HEK293 (cell line): ENCODE measurements at regions not wholly inside any gene's neighbourhood (a gene's known extent, or its start where the extent isn't known, plus 50 kb on each side); places are given as distances from the start of the nearest gene placed in this dataset.

Source experiments
- CTCF ChIA-PET: fragments of 350-600 bp; formaldehyde crosslinking; extraction: SDS; loops from one replicate; lab custom pipeline; 2021; ENCODE audit warnings: antibody characterized with exemption; lab: Yijun Ruan, JAX
- POLR2A ChIA-PET: fragments of 300-600 bp; formaldehyde crosslinking; extraction: SDS; loops from one replicate; lab custom pipeline; 2020; ENCODE audit warnings: antibody characterized with exemption, inconsistent platforms; lab: Yijun Ruan, JAX
- H3K27ac ChIP-seq: fragments of 200-500 bp; sonication (Bioruptor generic); 2 replicates; pipeline ENCODE4 v1.5.1; 2014; ENCODE audit warnings: low read depth, low read length, control low read depth, inconsistent platforms; ENCODE audit errors: extremely low read depth
- H3K36me3 ChIP-seq, 2 experiments: fragments of 200-500 bp in 1 of 2; sonication (Bioruptor generic) in 1 of 2; 1 replicate in 1 of 2; 2 replicates in 1 of 2; pipeline ENCODE4 v1.5.1; 2014 to 2017; ENCODE audit warnings: inconsistent platforms in 2 of 2, low read length in 2 of 2; ENCODE audit not compliant: control insufficient read depth in 2 of 2, insufficient read depth in 1 of 2
- H3K4me1 ChIP-seq: fragments of 200-500 bp; sonication (Bioruptor generic); 2 replicates; pipeline ENCODE4 v1.5.1; 2014; ENCODE audit warnings: mild to moderate bottlenecking, low read length, inconsistent platforms; ENCODE audit not compliant: control insufficient read depth, insufficient read depth
- H3K4me3 ChIP-seq: 2 replicates; pipeline ENCODE4 v1.5.1; 2011; ENCODE audit warnings: low read depth, mild to moderate bottlenecking, control low read depth, low read length, moderate library complexity
- H3K9me3 ChIP-seq: fragments of 200-500 bp; sonication (Bioruptor generic); 2 replicates; pipeline ENCODE4 v1.5.1; 2014; ENCODE audit warnings: low read depth, low read length, inconsistent platforms; ENCODE audit not compliant: control insufficient read depth, insufficient read depth
- BCL11A ChIP-seq: fragments of 450-650 bp; formaldehyde crosslinking; IDR thresholded peaks from 2 replicates; pipeline ENCODE4 v1.5.1; 2016; ENCODE audit warnings: low read depth, missing biosample characterization, missing genetic modification characterization
- GLI2 ChIP-seq: fragments of 450-650 bp; formaldehyde crosslinking; IDR thresholded peaks from 2 replicates; pipeline ENCODE4; 2017; ENCODE audit warnings: missing biosample characterization, missing genetic modification characterization, low read depth, borderline replicate concordance
- HOXA7 ChIP-seq: sonication (generic); formaldehyde crosslinking; IDR thresholded peaks from 2 replicates; pipeline ENCODE4 v1.8.1; 2022; ENCODE audit warnings: missing genetic modification reagents, borderline replicate concordance
- KLF16 ChIP-seq: fragments of 450-650 bp; formaldehyde crosslinking; IDR thresholded peaks from 2 replicates; pipeline ENCODE4 v1.5.1; 2017; ENCODE audit warnings: missing biosample characterization, missing genetic modification characterization
- MYNN ChIP-seq: fragments of 450-650 bp; formaldehyde crosslinking; IDR thresholded peaks from 2 replicates; pipeline ENCODE4 v1.5.1; 2016; ENCODE audit warnings: missing biosample characterization, missing genetic modification characterization, borderline replicate concordance
- SCRT2 ChIP-seq: fragments of 450-650 bp; formaldehyde crosslinking; IDR thresholded peaks from 2 replicates; pipeline ENCODE4 v1.5.1; 2016; ENCODE audit warnings: missing biosample characterization, missing genetic modification characterization
- SP7 ChIP-seq: fragments of 450-650 bp; formaldehyde crosslinking; IDR thresholded peaks from 2 replicates; pipeline ENCODE4 v1.5.1; 2016; ENCODE audit warnings: missing biosample characterization, missing genetic modification characterization
- TCF7L2 ChIP-seq: IDR thresholded peaks from 2 replicates; pipeline ENCODE4 v1.6.1; 2011; ENCODE audit warnings: low read depth, mild to moderate bottlenecking, inconsistent platforms, low read length, moderate library complexity, borderline replicate concordance
- ZBTB48 ChIP-seq: fragments of 450-650 bp; formaldehyde crosslinking; IDR thresholded peaks from 2 replicates; pipeline ENCODE4 v1.5.1; 2016; ENCODE audit warnings: missing biosample characterization, missing genetic modification characterization
- ZNF155 ChIP-seq: fragments of 450-650 bp; formaldehyde crosslinking; IDR thresholded peaks from 2 replicates; pipeline ENCODE4 v1.5.1; 2016; ENCODE audit warnings: missing biosample characterization, missing genetic modification characterization
- ZNF169 ChIP-seq: fragments of 450-650 bp; formaldehyde crosslinking; IDR thresholded peaks from 2 replicates; pipeline ENCODE4 v1.5.1; 2016; ENCODE audit warnings: missing biosample characterization, missing genetic modification characterization
- ZNF223 ChIP-seq: fragments of 450-650 bp; formaldehyde crosslinking; IDR thresholded peaks from 2 replicates; pipeline ENCODE4 v1.5.1; 2016; ENCODE audit warnings: missing biosample characterization, missing genetic modification characterization
- ZNF23 ChIP-seq: fragments of 450-650 bp; formaldehyde crosslinking; IDR thresholded peaks from 2 replicates; pipeline ENCODE4 v1.5.1; 2016; ENCODE audit warnings: missing biosample characterization, missing genetic modification characterization, borderline replicate concordance
- ZNF26 ChIP-seq: fragments of 450-650 bp; formaldehyde crosslinking; IDR thresholded peaks from 2 replicates; pipeline ENCODE4 v1.5.1; 2016; ENCODE audit warnings: missing biosample characterization, missing genetic modification characterization
- ZNF302 ChIP-seq: fragments of 450-650 bp; formaldehyde crosslinking; IDR thresholded peaks from 2 replicates; pipeline ENCODE4 v1.5.1; 2016; ENCODE audit warnings: missing biosample characterization, missing genetic modification characterization, low read depth
- ZNF433 ChIP-seq: fragments of 450-650 bp; formaldehyde crosslinking; IDR thresholded peaks from 2 replicates; pipeline ENCODE4 v1.5.1; 2016; ENCODE audit warnings: missing biosample characterization, missing genetic modification characterization, low read depth
- ZNF514 ChIP-seq: fragments of 450-650 bp; formaldehyde crosslinking; IDR thresholded peaks from 2 replicates; pipeline ENCODE4 v1.5.1; 2016; ENCODE audit warnings: missing biosample characterization, missing genetic modification characterization
- ZNF624 ChIP-seq: fragments of 450-650 bp; formaldehyde crosslinking; IDR thresholded peaks from 2 replicates; pipeline ENCODE4 v1.5.1; 2017; ENCODE audit warnings: missing biosample characterization, missing genetic modification characterization
- ZNF677 ChIP-seq: fragments of 450-650 bp; IDR thresholded peaks from 2 replicates; pipeline ENCODE4 v1.5.0; 2018; ENCODE audit warnings: missing biosample characterization, mild to moderate bottlenecking, missing genetic modification characterization, moderate library complexity
- ZNF707 ChIP-seq: fragments of 450-650 bp; formaldehyde crosslinking; IDR thresholded peaks from 2 replicates; pipeline ENCODE4 v1.5.1; 2016; ENCODE audit warnings: missing biosample characterization, missing genetic modification characterization
- ZNF768 ChIP-seq: fragments of 450-650 bp; formaldehyde crosslinking; IDR thresholded peaks from 2 replicates; pipeline ENCODE4 v1.5.1; 2018; ENCODE audit warnings: missing biosample characterization, mild to moderate bottlenecking, missing genetic modification characterization
- TF ChIP-seq, protein P1 (sequence below): fragments of 450-650 bp; formaldehyde crosslinking; IDR thresholded peaks from 2 replicates; pipeline ENCODE4 v1.5.1; 2016; ENCODE audit warnings: missing biosample characterization, missing genetic modification characterization
- TF ChIP-seq, protein P2 (sequence below): fragments of 450-650 bp; formaldehyde crosslinking; IDR thresholded peaks from 2 replicates; pipeline ENCODE4 v1.5.1; 2016; ENCODE audit warnings: missing biosample characterization, missing genetic modification characterization

- Histone ChIP-seq H3K4me3 (no peak overlapping the region), H3K27ac (no peak overlapping the region), H3K9me3 (no peaks in the 10 kb centered on the region), H3K4me1 (no peaks in the 10 kb centered on the region), H3K36me3 (no peaks in the 10 kb centered on the region)
- ChIA-PET CTCF (no interaction called here), POLR2A (no interaction called here)
- TF ChIP-seq ZNF26 (no peak), ZBTB48 (tag by site-specific recombination) (no peak), ZNF677 (tag by site-specific recombination) (no peak), ZNF155 (no peak), ZNF302 (tag by site-specific recombination) (no peak), TCF7L2 (no peak), SP7 (no peak), ZNF223 (tag by site-specific recombination) (no peak), ZNF707 (tag by site-specific recombination) (no peak), ZNF624 (tag by site-specific recombination) (no peak), BCL11A (no peak)
Observed at GRCh38 chr7:118735441-118735840, 510.9 kb downstream of the ANKRD7 start.

DNA sequence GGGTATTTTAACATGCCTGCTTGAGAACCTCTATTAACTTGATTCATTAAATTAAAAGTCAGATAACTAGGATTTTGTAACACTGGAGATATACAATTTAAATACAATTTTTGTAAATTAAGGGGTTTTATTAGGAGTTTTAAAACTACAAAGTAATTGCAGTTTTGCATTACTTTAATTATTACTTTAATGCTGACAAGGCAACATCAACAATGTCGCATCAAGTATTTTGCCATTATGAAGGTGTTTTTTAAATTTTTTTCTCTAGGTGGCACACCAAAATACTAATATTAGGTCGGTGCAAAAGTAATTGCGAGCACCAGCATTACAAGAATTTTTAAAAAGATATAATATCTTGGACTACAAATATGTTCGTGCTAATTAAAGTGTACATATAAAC lies 513.4 kb downstream of the ANKRD7 start:
- TF ChIP-seq ZNF514 (tag by site-specific recombination), result no peak
- TF ChIP-seq GLI2 (tag by site-specific recombination), result no peak
- no peak for TF ChIP-seq MYNN
- TF ChIP-seq ZNF169, result no peak
- TF ChIP-seq SCRT2 (tag by site-specific recombination), result no peak
- no peak for TF ChIP-seq HOXA7
- TF ChIP-seq KLF16 (tag by site-specific recombination), result no peak
- TF ChIP-seq, protein P1, sequence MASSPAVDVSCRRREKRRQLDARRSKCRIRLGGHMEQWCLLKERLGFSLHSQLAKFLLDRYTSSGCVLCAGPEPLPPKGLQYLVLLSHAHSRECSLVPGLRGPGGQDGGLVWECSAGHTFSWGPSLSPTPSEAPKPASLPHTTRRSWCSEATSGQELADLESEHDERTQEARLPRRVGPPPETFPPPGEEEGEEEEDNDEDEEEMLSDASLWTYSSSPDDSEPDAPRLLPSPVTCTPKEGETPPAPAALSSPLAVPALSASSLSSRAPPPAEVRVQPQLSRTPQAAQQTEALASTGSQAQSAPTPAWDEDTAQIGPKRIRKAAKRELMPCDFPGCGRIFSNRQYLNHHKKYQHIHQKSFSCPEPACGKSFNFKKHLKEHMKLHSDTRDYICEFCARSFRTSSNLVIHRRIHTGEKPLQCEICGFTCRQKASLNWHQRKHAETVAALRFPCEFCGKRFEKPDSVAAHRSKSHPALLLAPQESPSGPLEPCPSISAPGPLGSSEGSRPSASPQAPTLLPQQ (tag by site-specific recombination), result no peak
- TF ChIP-seq ZNF768 (tag by site-specific recombination), result no peak
- no peak for TF ChIP-seq ZNF433 (tag by site-specific recombination)
- no peak for TF ChIP-seq ZNF23 (tag by site-specific recombination)
- TF ChIP-seq, protein P2, sequence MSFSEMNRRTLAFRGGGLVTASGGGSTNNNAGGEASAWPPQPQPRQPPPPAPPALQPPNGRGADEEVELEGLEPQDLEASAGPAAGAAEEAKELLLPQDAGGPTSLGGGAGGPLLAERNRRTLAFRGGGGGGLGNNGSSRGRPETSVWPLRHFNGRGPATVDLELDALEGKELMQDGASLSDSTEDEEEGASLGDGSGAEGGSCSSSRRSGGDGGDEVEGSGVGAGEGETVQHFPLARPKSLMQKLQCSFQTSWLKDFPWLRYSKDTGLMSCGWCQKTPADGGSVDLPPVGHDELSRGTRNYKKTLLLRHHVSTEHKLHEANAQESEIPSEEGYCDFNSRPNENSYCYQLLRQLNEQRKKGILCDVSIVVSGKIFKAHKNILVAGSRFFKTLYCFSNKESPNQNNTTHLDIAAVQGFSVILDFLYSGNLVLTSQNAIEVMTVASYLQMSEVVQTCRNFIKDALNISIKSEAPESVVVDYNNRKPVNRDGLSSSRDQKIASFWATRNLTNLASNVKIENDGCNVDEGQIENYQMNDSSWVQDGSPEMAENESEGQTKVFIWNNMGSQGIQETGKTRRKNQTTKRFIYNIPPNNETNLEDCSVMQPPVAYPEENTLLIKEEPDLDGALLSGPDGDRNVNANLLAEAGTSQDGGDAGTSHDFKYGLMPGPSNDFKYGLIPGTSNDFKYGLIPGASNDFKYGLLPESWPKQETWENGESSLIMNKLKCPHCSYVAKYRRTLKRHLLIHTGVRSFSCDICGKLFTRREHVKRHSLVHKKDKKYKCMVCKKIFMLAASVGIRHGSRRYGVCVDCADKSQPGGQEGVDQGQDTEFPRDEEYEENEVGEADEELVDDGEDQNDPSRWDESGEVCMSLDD, result no peak
- Histone ChIP-seq H3K4me3 (no peak overlapping the region), H3K4me1 (no peaks in the 10 kb centered on the region), H3K27ac (no peak overlapping the region), H3K9me3 (no peaks in the 10 kb centered on the region), H3K36me3 (no peaks in the 10 kb centered on the region)
- POLR2A ChIA-PET, result no interaction called here
- CTCF ChIA-PET, result no interaction called here
